GM19193 (cell line): ENCODE measurements at regions not wholly inside any gene's neighbourhood (a gene's known extent, or its start where the extent isn't known, plus 50 kb on each side); places are given as distances from the start of the nearest gene placed in this dataset.

Source experiments
- POLR2A ChIP-seq: IDR thresholded peaks from 4 replicates; pipeline ENCODE4 v1.6.1; 2011; ENCODE audit not compliant: insufficient read depth, insufficient read length; ENCODE audit errors: extremely low read depth

- TF ChIP-seq POLR2A = no peak
These were observed 158.4 kb downstream of the GPX5 start for GRCh38 chr6:28683945-28684538.

GRCh38 chr6:28693033-28693750, 167.5 kb downstream of the GPX5 start:
- TF ChIP-seq POLR2A = no peak

- no peak for TF ChIP-seq POLR2A
These were observed 168.2 kb downstream of the GPX5 start for GRCh38 chr6:28693751-28694443.

GRCh38 chr6:28695715-28696114, 170.0 kb downstream of the GPX5 start:
- no peak for TF ChIP-seq POLR2A

- no peak for TF ChIP-seq POLR2A
These were observed 170.5 kb downstream of the GPX5 start for GRCh38 chr6:28696167-28696566.

- no peak for TF ChIP-seq POLR2A
These were observed 171.0 kb downstream of the GPX5 start for GRCh38 chr6:28696682-28697081.

GRCh38 chr6:28707387-28708282, 182.0 kb downstream of the GPX5 start:
- no peak for TF ChIP-seq POLR2A

- no peak for TF ChIP-seq POLR2A
These were observed 184.0 kb downstream of the GPX5 start for GRCh38 chr6:28709478-28710349.

GRCh38 chr6:28710466-28711191, 184.9 kb downstream of the GPX5 start:
- TF ChIP-seq POLR2A = no peak

- no peak for TF ChIP-seq POLR2A
These were observed 185.6 kb downstream of the GPX5 start for GRCh38 chr6:28711325-28711724.

GRCh38 chr6:28711788-28712341, 186.2 kb downstream of the GPX5 start:
- TF ChIP-seq POLR2A = no peak

- no peak for TF ChIP-seq POLR2A
These were observed 187.3 kb downstream of the GPX5 start for GRCh38 chr6:28712982-28713381.

- no peak for TF ChIP-seq POLR2A
These were observed 193.7 kb downstream of the GPX5 start for GRCh38 chr6:28719275-28719940.
